Activated CD4-positive, alpha-beta T cell treated with anti-CD3 and anti-CD28 coated beads for 24 hours (primary cell): ENCODE measurements at regions not wholly inside any gene's neighbourhood (a gene's known extent, or its start where the extent isn't known, plus 50 kb on each side); places are given as distances from the start of the nearest gene placed in this dataset.

Experiments
- DNase-seq, 2 donors: peaks; one replicate each; pipeline ENCODE4 v3.0.0-alpha.2; 2020; ENCODE audit warnings: low read depth in 2 of 2

DNA sequence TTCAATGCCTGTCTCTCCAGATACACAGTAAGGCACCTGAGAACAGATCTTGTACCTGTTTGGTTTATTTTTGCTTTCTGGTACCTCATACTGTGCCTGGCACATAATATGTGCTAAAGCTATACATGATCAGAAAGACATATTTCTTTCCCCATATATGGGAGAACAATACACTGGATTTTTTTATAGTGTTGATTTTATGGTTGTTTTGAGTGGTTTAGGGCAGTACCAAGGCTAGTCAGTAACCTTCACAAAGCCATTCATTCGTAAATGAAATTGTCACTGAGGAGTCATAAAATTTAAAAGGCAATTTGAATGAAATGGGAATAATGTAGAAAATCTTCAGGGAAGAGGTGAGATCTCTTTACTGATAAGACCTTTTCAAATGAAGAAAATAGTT is 810.2 kb downstream of the TUSC7 start:
- DNase-seq = no peak

GRCh38 chr3:117520582-117520981 is 811.0 kb downstream of the TUSC7 start:
- no peak for DNase-seq

DNA sequence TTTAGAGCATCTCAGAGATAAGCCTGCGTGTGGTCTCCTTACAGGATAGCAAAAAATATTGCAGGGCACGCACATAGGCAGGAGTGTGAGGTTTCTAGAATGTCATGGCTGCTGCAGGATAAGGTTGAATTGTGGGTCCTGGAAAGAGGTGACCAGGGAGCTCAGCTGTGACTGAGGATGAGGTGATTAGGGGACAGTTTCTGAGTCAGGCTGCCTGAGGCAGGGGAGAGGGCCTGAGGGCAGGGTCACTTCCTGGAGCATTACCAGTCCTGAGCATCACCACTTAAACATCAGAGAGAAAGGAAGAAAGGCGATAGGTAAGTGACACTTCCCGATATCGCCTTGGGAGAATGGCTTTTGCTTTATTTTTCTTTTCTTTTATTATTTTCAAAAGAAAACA is 813.8 kb downstream of the TUSC7 start:
- no peak for DNase-seq

DNA sequence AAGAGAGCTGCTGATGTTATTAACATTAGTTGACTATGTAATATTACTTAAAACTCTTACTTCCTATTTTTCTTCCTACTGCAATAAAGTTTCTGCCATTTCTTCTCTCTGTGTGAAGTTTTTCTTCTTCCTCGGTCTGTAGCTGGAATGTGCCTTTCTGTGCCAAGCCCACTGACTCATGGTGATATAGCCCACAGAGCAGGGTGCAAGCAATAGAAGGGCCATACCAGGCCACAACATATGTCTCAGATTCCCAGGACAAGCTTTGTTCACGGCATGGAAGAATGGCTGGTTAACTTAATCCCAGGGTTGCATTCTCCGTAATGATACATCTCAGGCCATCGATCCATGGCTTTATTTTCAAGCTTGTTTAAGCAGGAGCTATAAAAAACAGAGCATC is 815.3 kb downstream of the TUSC7 start:
- DNase-seq = no peak

DNA sequence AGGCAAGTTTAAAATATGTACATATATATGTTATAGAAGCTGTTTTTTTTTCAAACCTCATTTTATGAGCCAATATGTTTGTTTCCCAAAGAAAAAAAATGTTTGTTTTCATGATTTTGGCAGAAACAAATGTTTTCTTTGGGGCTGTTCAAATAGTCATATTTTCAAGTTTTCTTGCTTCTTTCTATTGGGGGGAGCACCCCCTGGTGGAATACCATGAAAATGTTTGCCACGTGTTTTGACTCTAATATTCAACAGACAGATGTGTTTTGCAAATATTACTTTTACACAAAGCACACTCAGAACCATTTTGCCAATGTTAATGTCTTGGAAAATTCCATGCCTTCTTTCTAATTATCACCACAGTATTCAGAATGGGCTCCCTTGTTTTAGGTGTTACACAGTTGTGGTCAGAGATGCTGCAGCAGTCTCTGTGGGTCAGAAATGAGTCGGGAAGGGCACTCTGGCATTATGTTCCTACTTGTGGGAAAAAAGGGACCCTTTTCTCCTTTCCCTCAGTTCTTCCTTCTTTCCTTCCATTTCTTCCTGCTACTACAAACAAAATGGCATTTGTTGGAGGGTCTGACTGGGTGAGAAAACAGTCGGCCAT is 817.0 kb downstream of the TUSC7 start:
- no peak for DNase-seq

DNA sequence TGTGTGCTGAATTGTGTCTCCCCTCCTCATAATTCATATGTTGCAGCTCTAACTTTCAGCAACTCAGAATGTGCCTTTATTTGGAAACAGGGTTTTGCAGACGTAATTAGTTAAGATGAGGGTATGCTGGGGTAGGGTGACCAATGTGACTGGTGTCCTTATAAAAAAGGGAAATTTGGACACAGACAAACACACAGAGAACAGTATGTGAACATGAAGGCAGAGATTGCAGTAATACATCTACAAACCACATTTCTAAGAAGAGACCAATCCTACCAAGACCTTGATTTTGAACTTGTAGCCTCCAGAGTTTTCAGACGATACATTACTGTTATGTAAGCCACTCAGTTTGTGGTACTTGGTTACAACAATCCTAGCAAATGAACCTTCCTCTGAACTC is 817.8 kb downstream of the TUSC7 start:
- no peak for DNase-seq

DNA sequence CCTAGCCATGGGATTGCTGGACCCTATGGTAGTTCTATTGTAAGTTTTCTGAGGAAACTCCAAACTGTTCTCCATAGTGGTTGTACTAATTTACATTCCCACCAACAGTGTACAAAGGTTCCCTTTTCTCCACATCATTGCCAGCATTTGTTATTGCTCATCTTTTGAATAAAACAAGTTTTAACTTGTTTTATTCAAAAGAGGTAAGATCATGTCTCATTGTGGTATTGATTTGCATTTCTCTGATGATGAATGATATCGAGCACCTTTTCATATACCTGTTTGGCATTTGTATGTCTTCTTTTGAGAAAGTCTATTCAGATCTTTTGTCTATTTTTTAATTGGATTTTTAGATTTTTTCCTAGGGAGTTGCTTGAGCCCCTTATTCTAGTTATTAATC is 819.1 kb downstream of the TUSC7 start:
- no peak for DNase-seq

GRCh38 chr3:117531078-117531767 is 821.6 kb downstream of the TUSC7 start:
- no peak for DNase-seq

- no peak for DNase-seq
Measured at GRCh38 chr3:117532268-117532667, 822.7 kb downstream of the TUSC7 start.

DNA sequence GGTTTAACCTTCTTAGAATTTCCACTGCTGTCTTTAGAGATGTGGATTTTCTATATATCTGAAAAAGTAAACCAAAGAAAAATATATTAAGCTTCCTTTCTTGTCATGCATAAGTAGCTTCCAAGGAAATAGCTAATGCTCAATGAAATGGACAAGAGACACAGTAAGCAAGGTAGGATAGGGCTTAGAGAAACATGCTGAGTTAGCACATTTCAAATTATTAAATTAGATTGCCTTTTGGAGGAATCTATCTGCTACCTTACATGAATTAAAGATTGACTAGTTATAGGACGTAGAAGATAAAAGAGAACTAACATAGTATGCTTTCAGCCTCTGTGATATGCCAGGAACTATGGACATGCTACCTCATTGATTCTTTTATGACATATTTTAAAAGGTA is 824.6 kb downstream of the TUSC7 start:
- DNase-seq = no peak

- DNase-seq = no peak
Measured at GRCh38 chr3:117536006-117536405, 826.4 kb downstream of the TUSC7 start.

DNA sequence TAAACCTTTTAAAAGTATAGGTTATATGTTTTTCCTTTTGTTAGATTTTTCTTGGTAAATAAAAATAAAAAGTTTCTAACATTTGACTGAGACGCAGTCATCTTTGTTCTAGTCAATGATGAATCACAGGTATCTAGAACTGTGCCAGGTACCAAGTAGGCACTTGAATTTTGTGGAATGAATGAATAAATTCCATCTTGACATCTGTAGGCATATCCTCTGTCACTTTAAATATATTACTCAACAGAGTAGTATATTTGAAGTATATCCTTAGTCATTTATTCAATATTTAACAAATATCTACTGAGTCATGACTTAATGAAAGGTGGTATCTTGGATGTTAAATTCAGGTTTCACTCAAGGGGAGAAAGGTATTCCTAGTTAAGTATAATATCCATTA is 828.4 kb downstream of the TUSC7 start:
- no peak for DNase-seq

DNA sequence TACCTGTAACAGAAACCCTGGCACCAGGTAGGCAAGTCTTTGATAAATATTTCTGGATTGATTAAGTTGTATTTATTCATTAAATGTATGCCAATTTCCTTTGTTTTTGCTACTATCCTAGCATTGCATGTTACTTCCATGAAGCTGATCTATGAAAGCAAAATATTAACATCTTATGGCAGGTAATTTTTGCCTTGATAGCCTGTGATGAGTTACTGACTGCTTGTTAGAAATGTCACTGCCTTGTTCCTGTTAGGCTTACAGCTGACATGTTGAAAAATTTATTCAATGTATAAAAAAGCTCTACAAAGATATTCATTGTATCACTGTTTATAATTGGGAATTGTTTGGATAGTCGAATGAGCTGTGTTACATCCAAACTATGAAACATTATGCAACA is 830.1 kb downstream of the TUSC7 start:
- DNase-seq = no peak

DNA sequence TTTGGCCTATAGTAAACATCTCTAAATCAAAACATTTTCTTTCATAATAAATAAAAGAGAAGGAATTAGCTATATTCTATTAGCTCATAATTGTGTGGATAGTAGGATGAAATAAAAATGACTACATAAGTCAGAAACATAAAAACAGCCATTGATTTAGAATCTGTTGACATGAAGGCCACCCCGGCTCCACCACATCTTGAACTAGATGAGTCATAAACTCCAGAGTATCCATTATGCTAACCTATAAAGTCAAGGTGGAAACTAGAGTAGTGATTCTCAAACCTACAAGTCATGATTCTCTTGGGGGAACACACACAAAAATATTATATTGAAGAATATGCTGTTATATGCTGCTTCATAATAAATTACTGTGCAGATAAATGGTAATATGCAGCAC is 831.0 kb downstream of the TUSC7 start:
- no peak for DNase-seq

DNA sequence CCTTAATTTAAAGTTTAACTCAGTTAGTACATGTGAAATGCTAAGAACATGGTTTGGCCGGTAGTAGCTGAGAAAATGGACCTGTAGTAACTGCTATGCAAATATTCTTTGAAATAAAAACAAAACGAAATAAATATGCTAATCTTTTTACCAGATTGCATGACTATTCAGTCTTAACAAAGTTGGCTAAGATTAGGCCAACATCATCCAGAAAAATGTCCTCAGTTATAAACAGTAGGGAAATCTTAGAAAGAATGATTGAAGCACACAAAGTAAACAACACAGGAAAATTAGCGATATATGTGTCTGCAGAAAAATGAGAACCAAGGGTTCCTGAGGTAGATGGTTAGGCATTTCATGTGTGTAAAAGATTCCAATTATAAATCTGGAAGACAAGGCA is 832.1 kb downstream of the TUSC7 start:
- DNase-seq = no peak

DNA sequence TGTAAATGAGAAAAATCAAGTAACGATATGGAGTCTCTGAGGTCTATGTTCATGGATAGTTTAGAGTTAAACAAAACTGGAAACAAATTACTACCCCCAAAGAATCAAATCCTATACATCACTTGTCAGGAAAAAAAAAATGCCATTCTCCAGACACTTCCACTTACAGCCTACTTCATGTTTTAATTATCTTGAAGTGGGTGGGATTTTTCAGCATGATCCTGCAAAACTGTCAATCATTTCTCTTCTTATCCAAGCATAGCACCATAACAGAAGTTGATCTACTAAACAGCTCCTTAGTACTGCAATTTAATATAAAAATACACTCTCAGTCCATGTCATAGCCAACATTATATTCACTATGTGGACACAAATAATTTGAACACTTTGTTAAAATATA is 833.9 kb downstream of the TUSC7 start:
- no peak for DNase-seq

DNA sequence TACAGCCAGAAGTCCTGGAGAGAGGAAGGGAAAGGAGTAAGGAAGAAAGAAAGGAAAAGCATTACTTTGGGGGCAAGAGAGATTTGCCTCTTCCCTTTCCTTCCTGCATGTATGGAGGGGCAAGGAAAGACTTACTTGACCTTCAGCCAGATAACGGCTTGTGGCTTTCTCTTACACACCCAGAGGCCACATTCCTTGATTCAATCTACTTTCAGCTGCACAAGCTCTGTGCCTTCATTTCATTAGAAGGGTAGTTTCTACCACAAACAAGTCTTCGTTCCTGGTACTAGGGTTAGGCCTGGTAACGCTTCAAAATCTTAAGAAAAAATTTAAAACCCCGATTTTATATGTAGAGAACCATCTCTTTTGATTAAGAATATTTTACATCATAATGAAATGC is 835.9 kb downstream of the TUSC7 start:
- DNase-seq = no peak

DNA sequence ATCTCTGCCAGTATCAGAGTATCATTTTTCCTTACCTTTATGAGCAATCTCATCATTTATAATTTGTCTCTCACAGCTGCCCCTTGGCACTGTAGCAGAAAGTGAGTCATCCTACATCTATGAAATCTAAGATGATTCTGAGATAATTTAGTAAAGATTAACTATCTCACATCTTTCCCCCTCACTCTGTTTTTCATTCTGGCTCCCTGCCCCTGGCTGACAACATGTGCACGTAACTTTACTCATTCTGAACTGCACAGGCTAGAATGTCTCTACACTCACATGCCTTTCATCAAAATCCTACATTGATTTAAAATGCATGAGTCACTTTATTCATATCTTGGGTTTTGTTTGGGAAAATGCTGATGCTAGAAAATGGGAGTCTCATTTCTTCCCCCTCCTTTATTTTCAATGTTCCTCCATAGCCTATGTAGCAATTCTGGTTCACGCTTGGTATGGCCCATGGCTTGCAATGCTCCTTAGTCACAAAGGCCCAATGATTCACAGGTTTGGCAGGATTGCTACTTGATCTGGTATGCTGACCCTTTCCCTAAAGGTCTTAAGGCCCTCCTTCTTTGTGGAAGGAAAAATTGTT is 838.5 kb downstream of the TUSC7 start:
- DNase-seq = no peak

GRCh38 chr3:117548600-117548999 is 839.0 kb downstream of the TUSC7 start:
- DNase-seq = no peak

DNA sequence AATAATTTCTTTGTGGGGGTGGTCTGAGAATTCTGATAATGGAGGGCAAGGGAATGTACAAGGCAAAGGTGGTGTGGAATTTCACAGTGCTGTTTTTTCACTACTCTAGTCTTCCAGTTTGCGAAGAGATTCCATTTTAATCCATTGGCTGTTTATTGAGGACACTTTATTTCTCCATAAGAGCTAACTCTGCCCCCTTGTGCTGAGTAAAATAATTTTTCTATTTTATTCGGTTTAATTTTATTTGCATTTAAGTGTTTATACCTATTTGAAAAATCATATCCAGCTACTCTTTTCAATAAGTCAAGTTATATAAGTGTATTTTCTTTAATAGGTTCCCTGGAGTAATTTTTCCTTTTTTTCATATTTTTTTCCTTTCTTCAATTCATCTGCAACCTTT is 840.1 kb downstream of the TUSC7 start:
- no peak for DNase-seq

DNA sequence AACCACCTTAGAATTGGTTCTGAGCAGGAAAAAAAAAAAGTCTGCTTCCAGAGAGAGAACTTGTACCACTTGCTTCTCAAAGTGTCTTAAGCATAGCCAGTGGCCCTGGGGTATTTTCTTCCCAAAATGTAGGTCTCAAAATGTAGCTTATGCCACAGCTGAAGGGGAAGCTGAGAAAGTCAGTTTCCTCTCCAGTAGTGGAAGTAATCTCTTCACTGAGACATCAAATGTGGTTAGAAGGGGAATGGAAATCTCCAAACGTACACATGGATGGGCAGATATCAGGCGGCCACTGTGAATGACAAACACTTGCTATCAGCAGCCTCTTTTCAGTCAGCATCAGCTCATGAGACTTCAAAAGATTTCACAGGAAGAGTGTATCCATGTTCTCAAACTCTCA is 841.2 kb downstream of the TUSC7 start:
- DNase-seq = no peak

- DNase-seq = no peak
Measured at GRCh38 chr3:117553461-117553860, 843.9 kb downstream of the TUSC7 start.

GRCh38 chr3:117556646-117557407 is 847.2 kb downstream of the TUSC7 start:
- DNase-seq = no peak
